ENCODE measurements at regions not wholly inside any gene's neighbourhood (a gene's known extent, or its start where the extent isn't known, plus 50 kb on each side); places are given as distances from the start of the nearest gene placed in this dataset.

DNA sequence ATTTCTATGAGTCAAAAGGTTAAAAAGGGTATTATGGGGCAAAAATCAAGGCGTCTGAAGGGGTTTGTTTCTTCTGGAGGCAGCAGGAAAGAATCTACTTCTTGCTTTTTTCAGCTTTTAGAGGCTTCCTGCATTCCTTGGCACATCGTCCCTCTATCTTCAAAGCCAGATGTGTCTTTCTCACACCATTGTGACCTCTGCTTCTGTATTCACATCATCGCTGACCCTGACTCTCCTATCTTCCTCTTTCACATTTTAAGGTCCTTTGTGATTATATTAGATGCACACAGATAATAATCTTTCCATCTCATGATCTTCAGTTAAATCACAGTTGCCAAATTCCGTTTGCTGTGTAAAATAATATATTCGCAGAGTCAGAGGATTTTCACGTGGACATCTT, 112.7 kb downstream of the PPP4R3C start:
- no peak for TF ChIP-seq POLR2A (IDR thresholded peaks at IDR 0.05)
- TF ChIP-seq, protein P1, sequence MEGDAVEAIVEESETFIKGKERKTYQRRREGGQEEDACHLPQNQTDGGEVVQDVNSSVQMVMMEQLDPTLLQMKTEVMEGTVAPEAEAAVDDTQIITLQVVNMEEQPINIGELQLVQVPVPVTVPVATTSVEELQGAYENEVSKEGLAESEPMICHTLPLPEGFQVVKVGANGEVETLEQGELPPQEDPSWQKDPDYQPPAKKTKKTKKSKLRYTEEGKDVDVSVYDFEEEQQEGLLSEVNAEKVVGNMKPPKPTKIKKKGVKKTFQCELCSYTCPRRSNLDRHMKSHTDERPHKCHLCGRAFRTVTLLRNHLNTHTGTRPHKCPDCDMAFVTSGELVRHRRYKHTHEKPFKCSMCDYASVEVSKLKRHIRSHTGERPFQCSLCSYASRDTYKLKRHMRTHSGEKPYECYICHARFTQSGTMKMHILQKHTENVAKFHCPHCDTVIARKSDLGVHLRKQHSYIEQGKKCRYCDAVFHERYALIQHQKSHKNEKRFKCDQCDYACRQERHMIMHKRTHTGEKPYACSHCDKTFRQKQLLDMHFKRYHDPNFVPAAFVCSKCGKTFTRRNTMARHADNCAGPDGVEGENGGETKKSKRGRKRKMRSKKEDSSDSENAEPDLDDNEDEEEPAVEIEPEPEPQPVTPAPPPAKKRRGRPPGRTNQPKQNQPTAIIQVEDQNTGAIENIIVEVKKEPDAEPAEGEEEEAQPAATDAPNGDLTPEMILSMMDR (IDR thresholded peaks at IDR 0.05), result no peak

Data from vagina (tissue), 2 donors.